M059J (cell line): ENCODE measurements at regions not wholly inside any gene's neighbourhood (a gene's known extent, or its start where the extent isn't known, plus 50 kb on each side); places are given as distances from the start of the nearest gene placed in this dataset.
A peak's percentile ranks its signal among the peaks of the same experiment; 100 is the strongest.

Experiments used
- DNase-seq: peaks from one replicate; pipeline ENCODE4 v3.0.0-alpha.2; 2012; ENCODE audit warnings: low read depth

GRCh38 chr20:56835829-56836550, 206.9 kb downstream of the TFAP2C start:
- no peak for DNase-seq

GRCh38 chr20:56839222-56839621, 210.1 kb downstream of the TFAP2C start:
- DNase-seq: no peak

GRCh38 chr20:56839786-56840185, 210.7 kb downstream of the TFAP2C start:
- no peak for DNase-seq

GRCh38 chr20:56840716-56841261, 211.7 kb downstream of the TFAP2C start:
- no peak for DNase-seq

GRCh38 chr20:56841346-56841908, 212.3 kb downstream of the TFAP2C start:
- DNase-seq: no peak

- no peak for DNase-seq
These were observed 212.9 kb downstream of the TFAP2C start for GRCh38 chr20:56842056-56842455.

- DNase-seq: no peak
These were observed 214.3 kb downstream of the TFAP2C start for GRCh38 chr20:56843386-56843785.

- peak; percentile 31 for DNase-seq
These were observed 214.7 kb downstream of the TFAP2C start for GRCh38 chr20:56843817-56844216.

- DNase-seq: no peak
These were observed 216.5 kb downstream of the TFAP2C start for GRCh38 chr20:56845546-56846086.

- DNase-seq: no peak
These were observed 219.5 kb downstream of the TFAP2C start for GRCh38 chr20:56848561-56848960.

- DNase-seq: no peak
These were observed 222.4 kb downstream of the TFAP2C start for GRCh38 chr20:56851552-56851951.

GRCh38 chr20:56855708-56856107, 226.6 kb downstream of the TFAP2C start:
- no peak for DNase-seq

- DNase-seq: no peak
These were observed 228.8 kb downstream of the TFAP2C start for GRCh38 chr20:56857950-56858349.

- no peak for DNase-seq
These were observed 230.1 kb downstream of the TFAP2C start for GRCh38 chr20:56859039-56859800.

- DNase-seq: no peak
These were observed 230.7 kb downstream of the TFAP2C start for GRCh38 chr20:56859801-56860261.

- no peak for DNase-seq
These were observed 231.3 kb downstream of the TFAP2C start for GRCh38 chr20:56860413-56860812.

- no peak for DNase-seq
These were observed 232.5 kb downstream of the TFAP2C start for GRCh38 chr20:56861590-56861989.

- DNase-seq: no peak
These were observed 235.9 kb downstream of the TFAP2C start for GRCh38 chr20:56865055-56865454.

- DNase-seq: no peak
These were observed 238.0 kb downstream of the TFAP2C start for GRCh38 chr20:56867128-56867527.

- no peak for DNase-seq
These were observed 239.6 kb downstream of the TFAP2C start for GRCh38 chr20:56868746-56869145.

GRCh38 chr20:56870271-56870670, 241.2 kb downstream of the TFAP2C start:
- no peak for DNase-seq

GRCh38 chr20:56871691-56872090, 242.6 kb downstream of the TFAP2C start:
- DNase-seq: no peak
